HG02588 (cell line): ENCODE measurements at regions not wholly inside any gene's neighbourhood (a gene's known extent, or its start where the extent isn't known, plus 50 kb on each side); places are given as distances from the start of the nearest gene placed in this dataset.
"Not testable (repeated sequence)": the region's sequence is repeated elsewhere in the genome, so short reads cannot be mapped to it uniquely, and the experiment has no call there.

Experiments
- ATAC-seq: cut with Tn5 transposase; IDR thresholded peaks from one replicate; pipeline ENCODE4 v1.9.1; 2021; ENCODE audit warnings: mild to moderate bottlenecking, moderate library complexity; ENCODE audit not compliant: unreplicated experiment

DNA sequence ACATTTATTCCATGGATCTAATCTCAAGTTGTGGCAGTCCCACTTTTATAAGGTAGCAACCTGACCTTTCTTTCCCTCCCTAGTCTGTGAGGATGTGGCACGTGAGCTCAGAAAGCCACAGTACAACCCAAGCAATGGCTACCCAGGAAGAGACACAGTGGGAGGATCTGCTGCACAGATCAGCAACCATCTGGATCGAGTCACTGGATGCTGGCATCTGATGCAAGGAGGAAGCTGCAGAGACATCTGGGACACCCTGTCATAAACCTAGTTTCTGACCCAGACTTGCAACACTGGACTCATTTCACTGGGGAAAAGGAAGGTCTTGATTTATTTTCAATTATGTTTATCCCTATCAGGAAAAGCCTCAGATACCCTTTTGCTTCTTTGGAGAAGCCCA is 327.1 kb downstream of the PAPSS1 start:
- ATAC-seq, result no peak

DNA sequence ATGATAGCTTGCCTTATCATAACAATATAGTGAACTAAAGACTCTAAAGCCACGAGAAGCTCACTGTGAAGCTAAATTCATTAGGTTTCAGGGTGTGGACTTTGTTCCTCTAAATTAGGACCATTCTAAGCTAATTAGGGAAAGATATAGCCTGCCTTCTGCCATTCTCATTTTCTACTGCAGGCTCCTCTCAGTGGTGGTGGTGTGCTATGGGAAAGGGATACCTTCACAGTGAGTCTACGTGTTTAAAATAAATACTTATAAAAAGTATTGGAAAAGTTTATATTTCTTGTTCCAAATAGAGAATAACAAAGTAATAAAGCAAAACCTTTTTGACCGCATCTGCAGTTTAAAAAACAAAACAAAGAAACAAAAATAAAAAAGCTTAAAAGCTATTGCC is 327.7 kb downstream of the PAPSS1 start:
- no peak for ATAC-seq

DNA sequence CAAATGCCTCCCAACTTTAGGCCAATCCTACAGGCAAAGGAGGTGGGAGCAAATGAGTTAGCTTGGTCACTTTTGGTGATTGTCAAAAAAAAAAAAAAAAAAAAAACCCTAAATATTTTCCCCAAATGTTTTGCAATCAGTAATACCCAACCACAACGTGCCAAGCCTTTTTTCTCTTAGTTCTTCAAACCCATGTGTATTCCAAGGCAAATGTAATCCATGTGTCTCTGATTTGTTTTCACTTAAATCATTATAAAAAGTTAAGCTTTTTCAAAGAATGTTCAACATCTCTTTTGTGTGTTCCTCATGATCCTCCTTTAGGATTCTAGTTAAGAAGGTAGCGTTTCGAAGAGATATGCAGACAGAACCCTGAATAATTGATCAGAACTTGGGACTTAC is 328.4 kb downstream of the PAPSS1 start:
- no peak for ATAC-seq

DNA sequence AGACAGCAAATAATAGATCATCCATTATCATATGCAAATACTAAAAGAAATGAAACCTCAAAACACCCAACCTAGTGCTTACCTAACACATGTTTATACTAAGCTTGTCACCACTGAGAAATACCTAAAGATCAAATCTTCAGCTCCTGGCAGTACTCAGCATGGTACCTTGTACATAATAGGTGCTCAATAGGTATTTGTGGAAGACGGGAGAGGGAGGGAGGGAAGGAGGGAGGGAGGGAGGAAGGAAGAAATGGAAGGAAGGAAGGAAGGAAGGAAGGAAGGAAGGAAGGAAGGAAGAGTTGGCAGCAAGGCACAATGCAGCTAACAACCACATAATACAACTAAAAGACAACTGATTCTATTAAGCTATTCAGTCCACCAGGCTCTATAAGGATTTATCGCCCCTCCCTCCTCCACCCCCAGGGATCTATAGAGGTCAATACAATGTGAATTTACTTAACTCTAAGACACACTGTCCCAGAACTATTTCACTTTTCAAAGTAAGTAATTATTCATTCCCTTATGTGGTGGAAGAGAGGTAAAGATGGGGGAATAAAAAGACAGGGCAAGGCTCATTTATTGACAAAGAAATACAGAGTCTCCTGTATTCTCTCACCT is 328.9 kb downstream of the PAPSS1 start:
- ATAC-seq, result no peak

DNA sequence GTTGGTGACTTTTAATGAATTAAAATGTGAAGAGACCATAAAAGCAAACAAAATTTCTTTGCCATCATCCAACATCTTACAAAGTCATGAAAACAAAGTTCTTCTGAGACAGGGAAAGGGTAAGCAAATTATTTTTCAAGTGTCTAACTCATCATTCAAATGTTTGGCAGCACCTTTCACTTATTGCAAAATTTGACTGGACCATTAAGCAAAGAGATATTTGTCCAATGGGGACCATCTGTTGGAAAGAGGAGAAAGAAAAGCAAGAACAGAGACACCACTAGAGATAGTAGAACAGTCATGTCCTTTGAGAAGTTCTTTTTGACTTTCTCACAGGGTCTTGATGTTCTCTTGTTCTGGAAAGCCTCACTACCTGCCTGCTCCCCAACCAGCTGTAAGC is 330.1 kb downstream of the PAPSS1 start:
- no peak for ATAC-seq

DNA sequence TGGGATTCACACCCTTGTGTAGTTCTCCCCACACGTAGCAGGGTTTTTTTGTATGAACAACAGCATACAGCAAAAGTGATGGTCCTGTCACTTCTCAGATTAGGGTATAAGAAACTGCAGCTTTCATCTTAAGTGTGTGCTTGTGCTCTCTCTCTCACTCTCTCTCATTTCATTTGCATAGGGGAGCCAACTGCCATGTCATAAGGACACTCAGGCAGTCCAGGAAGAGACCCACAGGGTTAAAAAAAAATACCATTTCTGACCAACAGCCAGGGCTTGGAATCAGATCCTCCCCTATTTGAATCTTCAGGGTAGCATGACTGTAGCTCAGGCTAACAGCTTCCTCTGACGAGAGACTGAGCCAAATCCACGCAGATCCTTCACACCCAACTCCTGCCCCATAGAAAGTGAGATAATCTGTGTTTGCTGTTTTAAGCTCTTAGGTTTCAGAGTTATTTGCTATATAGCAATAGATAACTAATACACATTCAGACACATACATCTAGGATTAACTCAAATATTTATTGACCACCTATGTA is 331.2 kb downstream of the PAPSS1 start:
- peak; percentile 60 for ATAC-seq

DNA sequence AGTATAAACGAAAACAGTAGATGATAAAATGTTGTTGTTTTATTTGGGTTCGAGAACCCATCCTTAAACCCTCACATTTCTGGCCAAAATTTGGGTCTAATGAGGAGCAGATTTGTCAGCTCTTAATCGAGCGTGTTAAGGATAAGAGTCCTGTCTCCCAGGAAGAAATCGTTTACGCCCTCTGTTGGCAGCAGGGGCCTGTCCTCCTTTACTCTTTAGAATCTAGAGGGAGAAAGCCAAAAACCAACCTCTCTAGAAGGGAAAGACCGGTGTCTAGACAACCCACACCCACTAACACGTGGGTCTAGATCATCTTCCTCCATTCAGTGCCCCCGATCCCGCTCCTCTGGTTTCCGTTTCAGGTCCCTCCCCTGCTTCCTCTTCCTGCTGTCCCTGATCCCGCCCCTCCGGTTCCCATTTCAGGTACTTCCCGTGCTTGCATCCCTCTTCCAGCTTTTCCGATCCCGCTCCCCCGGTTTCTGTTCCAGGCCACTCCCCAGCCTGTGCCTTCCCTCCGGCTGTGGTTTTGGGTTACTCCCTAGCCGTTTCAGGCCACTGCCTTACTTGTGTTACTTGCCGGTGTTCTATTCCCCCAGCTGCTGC is 339.1 kb downstream of the PAPSS1 start:
- ATAC-seq, result no peak

DNA sequence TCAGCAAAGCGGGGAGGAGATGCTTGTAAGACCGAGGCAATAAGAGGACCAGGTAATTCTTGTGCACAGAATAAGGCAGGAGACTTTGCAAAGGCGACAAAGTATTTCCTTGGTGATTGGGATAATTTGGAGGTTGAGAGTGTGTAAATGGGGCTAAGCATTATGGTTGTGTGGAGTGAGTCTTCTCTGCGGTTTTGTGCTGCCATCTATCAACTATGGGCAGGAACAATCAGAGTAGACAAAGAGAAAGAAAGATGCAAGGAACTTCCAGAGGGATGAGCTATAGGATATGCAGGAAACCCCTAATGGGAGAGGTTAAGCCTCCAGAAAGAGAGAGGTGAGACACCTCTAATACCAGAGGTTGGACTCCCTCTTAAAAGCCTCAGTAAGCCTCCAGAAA is 339.8 kb downstream of the PAPSS1 start:
- no peak for ATAC-seq

DNA sequence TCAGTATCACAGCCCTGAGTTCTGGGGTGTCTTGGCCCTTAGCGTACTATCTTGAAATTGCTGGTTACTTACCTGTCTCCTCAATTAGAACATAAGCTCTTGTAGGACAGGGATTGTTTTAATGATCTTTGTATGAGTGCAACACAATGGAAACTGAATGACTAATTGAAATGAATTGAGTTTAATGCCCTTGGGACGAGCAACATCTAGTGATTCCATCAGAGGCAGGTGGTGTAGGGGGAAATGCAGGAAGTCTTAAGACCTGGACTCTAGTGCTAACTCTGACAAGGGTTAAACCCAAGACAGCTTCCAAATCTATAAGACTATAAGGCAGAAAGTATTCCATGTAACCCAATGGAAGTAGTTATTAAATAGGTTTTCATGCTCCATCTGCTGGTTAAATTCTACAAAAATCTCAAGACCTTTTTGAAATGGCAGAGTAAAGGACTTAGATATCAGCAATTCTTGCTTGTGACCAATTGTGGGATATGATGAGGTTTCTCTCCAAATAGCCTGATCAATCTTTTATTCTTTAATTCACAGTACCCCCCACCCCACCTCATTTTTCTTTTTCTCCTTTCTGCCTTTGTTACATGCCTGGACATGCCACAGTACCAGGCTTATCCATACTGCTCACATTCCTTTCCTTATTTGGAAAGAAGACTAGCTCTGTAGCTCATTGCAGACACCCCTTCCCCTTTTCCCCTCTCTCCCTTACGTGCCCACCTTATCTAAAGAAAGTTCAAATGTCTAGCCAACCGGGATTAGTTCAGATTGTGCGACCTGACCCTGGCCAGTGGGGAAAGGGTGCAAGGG is 340.8 kb downstream of the PAPSS1 start:
- no peak for ATAC-seq

DNA sequence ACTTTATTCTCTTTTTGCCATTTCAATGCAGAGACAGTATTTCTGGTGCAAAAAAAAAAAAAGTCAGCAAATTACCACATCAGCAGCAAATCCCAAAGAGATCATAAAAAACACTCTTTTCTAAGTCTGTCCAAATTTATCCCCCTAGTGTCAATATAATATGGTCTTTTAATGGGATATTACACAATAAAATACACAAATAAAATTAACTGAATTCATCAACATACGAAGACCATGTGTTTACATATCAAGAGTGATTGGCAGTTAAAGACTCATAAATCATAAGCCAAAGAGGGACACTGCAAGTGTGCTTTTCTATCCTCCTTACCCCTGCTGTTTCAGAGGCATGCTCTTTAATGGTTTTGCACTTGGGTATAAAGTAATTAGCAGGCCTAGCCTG is 340.2 kb upstream of the DKK2 start:
- no peak for ATAC-seq

DNA sequence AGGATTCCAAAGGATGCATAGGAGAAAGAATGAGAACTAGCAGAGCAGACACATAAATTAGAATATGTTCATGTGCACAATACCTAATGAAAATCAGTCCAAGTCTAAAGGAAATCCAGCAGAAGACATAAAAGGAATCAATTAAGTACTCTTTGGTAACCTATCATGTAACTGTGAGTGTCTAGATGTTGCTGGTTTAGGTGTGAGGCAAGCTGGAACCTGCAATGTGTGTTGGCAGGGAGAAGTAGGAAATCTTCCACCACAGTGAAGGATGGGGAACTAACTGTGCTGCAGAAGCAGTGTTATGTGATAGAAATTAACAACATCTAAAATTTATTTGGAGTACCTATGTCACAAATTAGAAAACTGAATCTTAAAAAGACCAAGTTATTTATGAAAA is 330.8 kb upstream of the DKK2 start:
- ATAC-seq, result no peak

DNA sequence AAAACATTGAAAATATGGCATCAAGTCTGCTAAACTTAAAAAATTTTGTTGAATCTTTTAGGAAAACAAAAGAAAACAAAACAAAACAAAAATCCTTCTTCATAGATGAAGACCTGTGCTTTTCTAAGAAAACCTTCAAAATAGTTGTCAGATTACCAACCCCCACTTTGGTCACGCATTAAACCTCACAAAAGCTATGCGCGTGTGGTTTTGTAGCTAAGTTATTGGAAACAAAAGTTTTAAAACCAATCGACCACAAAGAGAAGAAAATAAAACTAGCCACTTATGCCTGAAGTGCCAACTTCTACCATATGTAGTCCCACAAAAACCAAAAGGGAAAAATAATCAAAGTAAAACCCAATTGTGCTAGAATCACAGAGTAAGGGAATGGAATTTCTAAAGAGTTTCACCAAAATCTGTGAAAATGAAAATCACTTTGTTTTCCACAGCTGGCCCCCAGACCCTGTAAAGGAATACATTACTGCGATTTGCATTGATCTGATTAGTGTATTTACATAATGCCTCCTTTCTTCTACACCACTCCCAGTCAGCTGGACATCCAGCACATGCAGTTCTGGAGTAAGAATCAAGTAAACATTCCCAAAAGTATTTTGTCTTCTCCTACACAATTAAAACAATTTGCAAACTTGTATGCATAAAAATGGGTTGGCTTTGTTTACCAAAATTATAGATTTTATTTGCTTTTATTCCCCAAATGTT is 330.1 kb upstream of the DKK2 start:
- ATAC-seq, result no peak

DNA sequence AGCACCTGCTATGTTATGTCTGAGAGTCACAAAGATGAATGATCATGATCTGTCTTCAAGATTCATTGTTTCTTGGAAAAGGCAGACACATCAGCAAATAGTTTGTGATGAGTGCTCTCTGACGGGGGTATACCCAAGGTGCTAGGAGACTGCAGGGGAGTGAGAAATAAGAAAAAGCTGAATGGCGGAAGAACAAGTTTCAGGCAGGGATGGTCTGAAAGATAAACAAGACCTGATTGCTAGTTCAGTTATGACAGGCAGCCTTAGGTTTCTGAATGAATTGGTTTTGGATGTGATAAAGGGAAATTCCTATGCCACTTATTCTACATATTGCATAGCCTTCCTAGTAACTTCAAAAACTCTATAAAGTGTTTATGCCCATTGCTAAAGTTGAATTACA is 327.0 kb upstream of the DKK2 start:
- ATAC-seq, result no peak

DNA sequence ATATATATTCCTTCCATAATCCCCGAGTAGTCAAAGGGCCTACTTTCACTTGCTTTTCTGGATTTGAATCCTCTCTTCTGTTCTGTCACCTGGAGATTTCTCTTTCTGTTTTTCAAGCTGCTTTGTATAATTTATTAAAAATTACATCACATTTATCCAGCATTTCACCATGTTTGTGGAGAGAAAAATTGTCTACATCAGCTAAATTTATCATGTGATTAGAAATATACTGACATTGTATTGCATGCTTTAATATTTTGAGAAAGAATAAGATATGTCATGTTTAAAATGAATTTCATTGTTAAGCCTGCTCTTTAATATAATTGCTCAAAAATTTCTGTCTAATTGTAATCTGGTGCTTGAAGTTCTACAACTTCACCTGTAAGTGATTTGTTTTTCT is 323.1 kb upstream of the DKK2 start:
- ATAC-seq, result no peak

DNA sequence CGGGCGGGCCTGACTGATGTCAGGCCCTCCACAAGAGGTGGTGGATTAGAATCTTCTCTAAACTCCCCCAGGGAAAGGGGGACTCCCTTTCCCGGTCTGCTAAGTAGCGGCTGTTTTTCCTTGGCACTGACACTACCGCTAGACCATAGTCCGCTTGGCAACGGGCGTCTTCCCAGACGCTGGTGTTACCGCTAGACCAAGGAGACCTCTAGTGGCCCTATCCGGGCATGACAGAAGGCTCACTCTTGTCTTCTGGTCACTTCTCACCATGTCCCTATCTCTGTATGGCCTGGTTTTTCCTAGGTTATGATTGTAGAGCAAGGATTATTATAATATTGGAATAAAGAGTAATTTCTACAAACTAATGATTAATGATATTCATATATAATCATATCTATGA is 318.2 kb upstream of the DKK2 start:
- not testable (repeated sequence) for ATAC-seq

DNA sequence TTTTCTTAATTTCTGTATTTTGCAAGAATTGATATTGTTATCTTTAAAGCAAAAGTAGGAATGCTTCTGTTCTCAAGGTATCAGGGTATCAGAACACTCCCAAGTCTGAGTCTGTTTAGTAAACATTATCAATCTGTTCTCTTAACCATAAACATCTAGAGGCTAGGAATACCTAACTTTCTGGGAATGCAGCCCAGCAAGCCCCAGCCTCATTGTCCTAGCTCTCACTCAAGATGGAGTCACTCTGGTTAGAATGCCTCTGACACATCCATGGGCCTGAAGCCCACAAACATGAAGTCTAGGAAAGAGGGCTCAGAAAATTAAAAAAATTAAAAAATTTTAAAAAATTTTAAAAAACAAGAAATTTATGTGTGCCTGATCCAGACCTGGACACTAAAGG is 315.1 kb upstream of the DKK2 start:
- ATAC-seq, result no peak

DNA sequence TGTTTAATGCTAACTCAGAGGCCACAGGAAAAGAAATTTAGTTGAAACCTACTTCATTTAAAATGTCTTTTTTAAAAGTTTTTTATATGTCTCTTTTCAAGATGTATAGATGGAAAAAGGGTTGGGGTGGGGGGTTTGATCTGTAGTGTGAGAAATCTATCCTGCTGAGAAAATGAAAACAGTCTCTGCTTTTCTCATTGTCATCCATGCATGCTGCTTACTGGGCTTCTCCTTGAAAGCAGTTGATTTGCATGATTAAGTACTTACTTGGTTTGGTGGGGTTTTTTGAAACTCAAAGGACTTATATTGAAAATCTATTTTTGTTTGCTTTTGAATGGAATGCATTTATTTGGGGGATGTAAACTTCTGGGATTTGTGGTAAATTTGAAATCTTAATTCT is 313.6 kb upstream of the DKK2 start:
- ATAC-seq, result no peak

DNA sequence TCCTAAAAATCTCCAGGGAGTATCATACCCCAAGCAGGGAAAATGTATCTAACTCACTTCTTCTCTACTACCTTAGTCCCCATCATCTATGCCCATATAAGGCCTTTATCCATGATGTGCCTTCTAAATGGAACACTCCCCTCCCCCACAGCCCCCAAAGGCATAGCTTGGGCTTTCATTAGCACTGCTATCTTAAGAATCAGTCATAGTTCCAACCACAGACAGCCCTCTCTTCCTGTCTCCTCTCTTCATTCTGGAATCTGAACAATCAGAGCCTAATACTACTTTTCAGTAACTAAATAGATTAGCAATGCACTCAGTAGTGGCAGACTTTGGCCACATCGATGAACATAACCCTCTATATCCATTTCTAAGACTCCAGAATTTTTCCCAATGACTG is 313.2 kb upstream of the DKK2 start:
- no peak for ATAC-seq

DNA sequence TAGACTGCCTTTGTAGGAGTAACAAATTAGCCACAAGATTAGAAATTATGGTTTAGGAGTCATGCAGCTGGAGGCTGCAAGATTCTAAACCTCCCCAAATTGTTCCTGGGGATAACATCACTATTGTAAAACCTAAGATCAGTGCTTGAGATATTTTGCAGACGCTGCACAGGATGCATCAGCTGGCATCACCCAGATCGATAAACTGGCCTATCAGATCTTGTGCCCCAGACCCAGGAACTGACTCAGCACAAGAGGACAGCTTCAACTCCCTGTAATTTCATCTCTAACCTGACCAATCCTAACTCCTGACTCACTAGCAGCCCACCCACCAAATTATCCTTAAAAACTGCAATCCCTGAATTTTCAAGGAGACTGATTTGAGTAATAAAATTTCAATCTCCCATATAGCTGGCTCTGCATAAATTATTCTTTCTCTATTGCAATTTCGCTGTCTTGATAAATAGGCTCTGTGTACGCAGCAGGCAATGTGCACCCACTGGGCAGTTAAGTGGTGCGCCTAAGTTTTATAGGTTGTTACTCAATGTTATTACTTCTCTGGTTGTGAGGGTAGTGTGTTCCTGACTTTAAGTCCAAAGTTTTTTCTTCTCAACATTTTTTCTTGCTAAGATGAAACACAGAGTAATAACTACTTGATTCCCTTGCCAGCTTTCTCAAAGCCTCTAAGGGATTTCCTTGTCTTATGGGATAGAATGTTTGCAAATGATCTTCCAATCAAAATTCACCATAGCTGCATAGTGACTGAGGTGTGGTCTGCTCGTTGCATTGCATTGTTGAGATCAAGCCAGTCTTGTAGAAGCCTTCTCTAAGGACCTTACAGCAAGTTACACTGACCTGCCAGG is 312.3 kb upstream of the DKK2 start:
- no peak for ATAC-seq

DNA sequence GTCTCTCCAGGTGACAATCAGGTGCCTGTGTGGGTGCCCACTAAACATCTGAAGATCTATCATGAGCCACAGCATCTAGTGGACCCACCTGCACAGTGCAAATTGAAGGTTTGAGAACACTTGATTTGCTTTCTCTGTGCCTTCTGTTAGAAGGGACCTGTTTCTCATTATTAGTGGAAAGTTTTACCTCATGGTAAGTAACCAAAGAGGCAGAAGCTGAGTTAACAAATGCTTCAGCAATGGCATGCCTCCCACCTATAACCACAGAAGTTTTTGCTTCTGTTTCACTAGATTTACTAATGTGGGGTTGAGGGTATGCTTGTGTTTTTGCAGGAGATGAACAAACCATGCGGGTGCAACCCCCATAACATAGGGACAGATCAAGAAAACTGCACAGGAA is 297.4 kb upstream of the DKK2 start:
- no peak for ATAC-seq

DNA sequence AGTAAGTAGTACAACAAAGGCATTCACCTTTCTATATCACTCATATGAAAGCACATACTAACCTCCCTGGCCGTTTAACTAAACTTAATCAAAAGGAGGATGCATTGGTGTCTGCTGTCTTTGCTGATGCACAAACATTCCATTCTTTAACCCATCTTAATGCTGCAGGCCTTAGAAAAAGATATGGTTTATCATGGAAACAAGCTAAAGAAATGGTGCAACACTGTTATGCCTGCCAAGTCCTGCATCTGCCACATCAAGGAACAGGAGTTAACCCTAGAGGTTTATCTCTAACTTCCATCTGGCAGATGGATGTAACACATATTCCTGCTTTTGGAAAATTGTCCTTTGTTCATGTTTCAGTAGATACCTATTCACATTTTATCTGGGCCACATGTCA is 296.5 kb upstream of the DKK2 start:
- not testable (repeated sequence) for ATAC-seq
